Transverse colon (tissue), 4 donors: ENCODE measurements at regions not wholly inside any gene's neighbourhood (a gene's known extent, or its start where the extent isn't known, plus 50 kb on each side); places are given as distances from the start of the nearest gene placed in this dataset.

Source experiments
- DNase-seq: peaks from one replicate; pipeline ENCODE4 v3.0.0-alpha.2; 2019
- H3K27ac ChIP-seq, 4 donors: fragments of 200-600 bp; sonication (generic); 2 replicates each; pipeline ENCODE4 v1.5.1; 2016 to 2018; ENCODE audit warnings: inconsistent platforms in 4 of 4
- H3K27me3 ChIP-seq: fragments of 200-600 bp; sonication (generic); 2 replicates; pipeline ENCODE4 v1.5.1; 2017; ENCODE audit warnings: inconsistent platforms
- H3K36me3 ChIP-seq, 4 donors: fragments of 200-600 bp; sonication (generic); 2 replicates each; pipeline ENCODE4 v1.5.1; 2017 to 2019; ENCODE audit warnings: inconsistent platforms in 4 of 4
- H3K4me1 ChIP-seq, 4 donors: fragments of 200-600 bp; sonication (generic); 2 replicates each; pipeline ENCODE4 v1.5.1; 2017 to 2020; ENCODE audit warnings: inconsistent platforms in 4 of 4
- H3K4me3 ChIP-seq, 4 donors: fragments of 200-600 bp; sonication (generic); 1 replicate in 1 of 4; 2 replicates in 3 of 4; pipeline versions ENCODE4 v1.5.1 to v1.6.1; 2017 to 2019; ENCODE audit warnings: inconsistent platforms in 4 of 4
- H3K9me3 ChIP-seq, 2 donors: fragments of 200-600 bp; sonication (generic); 2 replicates each; pipeline ENCODE4 v1.5.1; 2017 to 2019; ENCODE audit warnings: inconsistent platforms in 2 of 2
- EP300 ChIP-seq: sonication (generic); formaldehyde crosslinking; IDR thresholded peaks from one replicate; pipeline ENCODE4 v1.6.1; 2017; ENCODE audit warnings: antibody characterized with exemption, low read depth
- POLR2A ChIP-seq: fragments of 450-650 bp; IDR thresholded peaks from one replicate; pipeline ENCODE4 v1.6.1; 2016; ENCODE audit warnings: antibody characterized with exemption, mild to moderate bottlenecking, moderate library complexity
- POLR2AphosphoS5 ChIP-seq, 3 donors: sonication (generic); formaldehyde crosslinking; IDR thresholded peaks; one replicate each; pipeline ENCODE4 v1.6.1; 2016; ENCODE audit warnings: antibody characterized with exemption in 3 of 3
- WGBS, 2 donors: methylation state at CpG; one replicate each; pipeline ENCODE4 v1.1.5; 2018; ENCODE audit warnings: low coverage in 1 of 2; 5-methylcytosine and 5-hydroxymethylcytosine counted together
- in situ Hi-C, 4 donors: fragments of 200-750 bp; cut with MboI; loops; one replicate each; pipeline versions ENCODE4 v1.15.0 to v1.15.1; 2017; ENCODE audit warnings: low sequenced_read_pairs in 3 of 4, low pct_ligation_motif_present in 1 of 4, low pct_unique_long_range_greater_than_20kb in 1 of 4
- intact Hi-C: fragments of 100-400 bp; cut with DNase I; formaldehyde crosslinking; loops from one replicate; pipeline ENCODE4 v1.15.1; 2023; ENCODE audit warnings: low total_unique reads
- TF ChIP-seq, protein P1 (sequence below), 5 experiments: fragments of 200-600 bp in 3 of 5; fragments of 450-650 bp in 2 of 5; sonication (generic) in 3 of 5; IDR thresholded peaks; 1 replicate in 2 of 5; 2 replicates in 3 of 5; pipeline ENCODE4 v1.5.1; 2016 to 2017; ENCODE audit warnings: antibody characterized with exemption in 5 of 5, inconsistent platforms in 3 of 5, mild to moderate bottlenecking in 2 of 5, moderate library complexity in 1 of 5

DNA sequence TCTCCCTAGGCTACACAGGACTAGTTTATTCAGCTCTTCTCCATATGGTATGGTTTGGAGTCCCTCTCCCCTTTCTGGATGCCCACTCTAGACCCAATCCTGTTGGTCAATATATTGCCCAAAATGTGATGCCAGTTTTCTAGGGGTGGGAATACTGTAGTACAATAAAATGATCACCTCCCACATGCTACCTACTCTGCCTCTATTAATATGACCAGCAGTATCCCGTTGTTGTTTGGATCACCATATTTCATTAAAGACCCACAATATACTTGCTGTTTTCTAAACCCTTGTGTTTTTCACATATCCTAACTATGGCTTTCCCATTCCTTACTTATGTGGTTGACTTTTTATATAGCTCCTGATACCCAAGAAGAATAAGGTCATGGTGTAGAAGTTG, 95.9 kb upstream of the IGSF21 start:
- intact Hi-C loops (no loop called here), in situ Hi-C loops (no loop called here)
- Histone ChIP-seq H3K9me3 (no peaks in the 10 kb centered on the region), H3K27ac (no peak overlapping the region), H3K36me3 (no peaks in the 10 kb centered on the region), H3K4me3 (no peak overlapping the region), H3K4me1 (no peaks in the 10 kb centered on the region), H3K27me3 (peaks cover 56% of the 10 kb centered on the region)
- 83 to 96% methylated on average over 1 of the region's 1 CpG for WGBS, 2 donors
- DNase-seq: no peak
- no peak for TF ChIP-seq POLR2AphosphoS5 (IDR thresholded peaks at IDR 0.05)
- TF ChIP-seq EP300: no peak
- TF ChIP-seq POLR2A: no peak

DNA sequence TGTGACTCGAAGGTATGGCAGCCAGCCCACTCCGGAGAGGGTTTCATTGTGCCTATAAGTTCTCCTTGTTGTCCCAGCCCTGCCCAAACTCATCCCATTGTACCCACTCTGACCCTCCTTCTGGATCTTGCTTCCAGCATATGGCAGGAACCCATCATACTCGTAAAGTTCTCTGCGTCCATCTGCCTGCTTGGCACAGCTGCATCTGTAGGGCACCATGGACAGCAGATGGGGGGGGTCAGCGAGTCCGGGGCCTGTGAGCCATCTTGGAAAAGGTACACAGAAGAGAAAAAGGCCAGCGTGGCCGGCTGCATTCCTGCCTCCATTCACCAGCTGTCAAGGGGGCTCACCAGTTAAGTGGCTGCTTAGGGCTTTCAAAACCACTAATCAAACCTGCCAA, 94.9 kb upstream of the IGSF21 start:
- no peak overlapping the region for H3K27ac ChIP-seq
- no peak for TF ChIP-seq POLR2AphosphoS5 (IDR thresholded peaks at IDR 0.05)
- TF ChIP-seq EP300: no peak
- no peak for TF ChIP-seq POLR2A
- in situ Hi-C loops: no loop called here
- no peak overlapping the region for H3K4me3 ChIP-seq
- WGBS, 2 donors: 60 to 64% methylated on average over 4 to 8 of the region's 8 CpGs
- intact Hi-C loops: no loop called here
- no peak for DNase-seq
- H3K36me3 ChIP-seq: no peaks in the 10 kb centered on the region
- H3K4me1 ChIP-seq: no peaks in the 10 kb centered on the region
- no peaks in the 10 kb centered on the region for H3K9me3 ChIP-seq
- peaks cover 50% of the 10 kb centered on the region for H3K27me3 ChIP-seq

DNA sequence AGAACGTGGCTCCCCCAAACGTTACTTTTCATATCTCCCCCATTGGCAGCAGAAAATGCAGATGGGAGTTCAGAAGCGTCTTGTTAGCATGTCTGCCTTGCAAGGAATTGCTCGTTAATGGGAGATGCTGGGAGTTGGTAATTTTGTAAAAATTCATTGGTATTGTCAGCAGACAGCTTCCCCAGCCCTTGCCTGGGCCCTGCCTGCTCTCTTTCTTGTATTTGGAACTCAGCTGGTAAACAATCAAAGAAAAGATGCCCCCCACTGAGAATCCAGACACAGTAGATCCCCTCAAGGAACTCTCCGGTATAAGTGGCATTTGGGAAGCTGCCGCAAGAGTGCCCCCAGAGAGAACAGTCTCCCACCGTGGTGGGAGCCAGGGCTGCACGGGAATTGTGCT, 94.4 kb upstream of the IGSF21 start:
- no peaks in the 10 kb centered on the region for H3K9me3 ChIP-seq
- H3K4me1 ChIP-seq: no peaks in the 10 kb centered on the region
- 45 to 50% methylated on average over 2 to 8 of the region's 8 CpGs for WGBS, 2 donors
- no peak for DNase-seq
- H3K4me3 ChIP-seq: no peak overlapping the region
- in situ Hi-C loops: no loop called here
- no peaks in the 10 kb centered on the region for H3K36me3 ChIP-seq
- peaks cover 50% of the 10 kb centered on the region for H3K27me3 ChIP-seq
- intact Hi-C loops: no loop called here
- TF ChIP-seq POLR2A: no peak
- no peak for TF ChIP-seq EP300
- TF ChIP-seq, protein P1, sequence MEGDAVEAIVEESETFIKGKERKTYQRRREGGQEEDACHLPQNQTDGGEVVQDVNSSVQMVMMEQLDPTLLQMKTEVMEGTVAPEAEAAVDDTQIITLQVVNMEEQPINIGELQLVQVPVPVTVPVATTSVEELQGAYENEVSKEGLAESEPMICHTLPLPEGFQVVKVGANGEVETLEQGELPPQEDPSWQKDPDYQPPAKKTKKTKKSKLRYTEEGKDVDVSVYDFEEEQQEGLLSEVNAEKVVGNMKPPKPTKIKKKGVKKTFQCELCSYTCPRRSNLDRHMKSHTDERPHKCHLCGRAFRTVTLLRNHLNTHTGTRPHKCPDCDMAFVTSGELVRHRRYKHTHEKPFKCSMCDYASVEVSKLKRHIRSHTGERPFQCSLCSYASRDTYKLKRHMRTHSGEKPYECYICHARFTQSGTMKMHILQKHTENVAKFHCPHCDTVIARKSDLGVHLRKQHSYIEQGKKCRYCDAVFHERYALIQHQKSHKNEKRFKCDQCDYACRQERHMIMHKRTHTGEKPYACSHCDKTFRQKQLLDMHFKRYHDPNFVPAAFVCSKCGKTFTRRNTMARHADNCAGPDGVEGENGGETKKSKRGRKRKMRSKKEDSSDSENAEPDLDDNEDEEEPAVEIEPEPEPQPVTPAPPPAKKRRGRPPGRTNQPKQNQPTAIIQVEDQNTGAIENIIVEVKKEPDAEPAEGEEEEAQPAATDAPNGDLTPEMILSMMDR (IDR thresholded peaks at IDR 0.05): no peak
- TF ChIP-seq POLR2AphosphoS5 (IDR thresholded peaks at IDR 0.05): no peak
- H3K27ac ChIP-seq: no peak overlapping the region

DNA sequence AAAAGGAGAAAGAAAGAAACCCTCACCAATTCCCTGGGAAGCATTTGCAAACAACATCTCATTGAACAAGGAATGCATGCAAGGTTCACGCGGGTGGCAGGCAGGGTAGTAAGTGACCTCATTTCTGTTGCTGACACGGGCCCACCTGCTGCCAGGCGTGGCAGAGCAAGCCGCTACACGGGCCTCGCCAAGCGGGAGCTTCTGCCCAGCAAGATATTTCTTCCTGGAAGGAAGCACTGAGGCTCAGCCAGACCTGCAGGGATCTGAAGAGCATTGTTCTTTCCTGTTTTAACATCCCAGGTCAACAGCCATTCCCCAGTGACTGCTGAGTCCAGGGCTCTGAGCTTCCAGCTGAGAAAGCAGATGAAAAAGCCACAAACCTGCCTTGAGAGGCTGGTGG, 91.9 kb upstream of the IGSF21 start:
- no peaks in the 10 kb centered on the region for H3K4me1 ChIP-seq
- WGBS, 2 donors: 40 to 70% methylated on average over 2 to 8 of the region's 8 CpGs
- in situ Hi-C loops (no loop called here), intact Hi-C loops (no loop called here)
- H3K9me3 ChIP-seq: no peaks in the 10 kb centered on the region
- H3K27me3 ChIP-seq: peaks cover 52% of the 10 kb centered on the region
- H3K27ac ChIP-seq: no peak overlapping the region
- TF ChIP-seq EP300: no peak
- no peak for TF ChIP-seq POLR2A
- TF ChIP-seq, protein P1 (IDR thresholded peaks at IDR 0.05): no peak
- TF ChIP-seq POLR2AphosphoS5 (IDR thresholded peaks at IDR 0.05): no peak
- no peak for DNase-seq
- H3K4me3 ChIP-seq: no peak overlapping the region
- H3K36me3 ChIP-seq: no peaks in the 10 kb centered on the region

DNA sequence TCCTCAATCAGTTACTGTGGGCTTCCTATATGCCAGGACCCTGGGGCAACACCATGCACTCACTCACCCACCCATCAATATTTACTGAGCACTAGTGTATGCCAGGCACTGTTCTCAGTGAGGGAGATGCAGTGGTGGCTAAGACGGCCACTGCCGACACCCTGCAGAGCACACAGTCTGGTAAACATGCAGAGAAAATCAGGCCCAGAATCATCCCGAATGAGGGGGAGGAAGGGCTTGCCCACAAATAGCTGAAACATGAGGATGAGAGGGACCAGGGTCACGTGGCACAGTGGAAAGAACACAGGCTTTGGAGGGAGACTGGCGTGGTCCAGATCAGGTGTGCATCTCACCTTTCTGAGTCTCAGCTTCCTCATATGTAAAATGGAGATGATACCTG, 89.2 kb upstream of the IGSF21 start:
- intact Hi-C loops: no loop called here
- H3K4me3 ChIP-seq: no peak overlapping the region
- DNase-seq: no peak
- 27% methylated on average over 5 of the region's 5 CpGs; no CpG with 5 or more reads in 1 of the 2 donors for WGBS, 2 donors
- H3K27ac ChIP-seq: no peak overlapping the region
- in situ Hi-C loops: no loop called here
- no peaks in the 10 kb centered on the region for H3K9me3 ChIP-seq
- TF ChIP-seq POLR2AphosphoS5 (IDR thresholded peaks at IDR 0.05) (no peak), EP300 (no peak)
- TF ChIP-seq, protein P1 (IDR thresholded peaks at IDR 0.05): no peak
- no peaks in the 10 kb centered on the region for H3K36me3 ChIP-seq
- H3K4me1 ChIP-seq: no peaks in the 10 kb centered on the region
- H3K27me3 ChIP-seq: peaks cover 55% of the 10 kb centered on the region
